NCI-H510A (cell line): ENCODE measurements at regions not wholly inside any gene's neighbourhood (a gene's known extent, or its start where the extent isn't known, plus 50 kb on each side); places are given as distances from the start of the nearest gene placed in this dataset.
"Not testable (repeated sequence)": the region's sequence is repeated elsewhere in the genome, so short reads cannot be mapped to it uniquely, and the experiment has no call there.

Source experiments
- DNase-seq: peaks from one replicate; lab custom pipeline; 2025; lab: John Stamatoyannopoulos, UW

- no peak for DNase-seq
Measured at GRCh38 chr5:52605317-52606313, 182.1 kb upstream of the ITGA1 start.

DNA sequence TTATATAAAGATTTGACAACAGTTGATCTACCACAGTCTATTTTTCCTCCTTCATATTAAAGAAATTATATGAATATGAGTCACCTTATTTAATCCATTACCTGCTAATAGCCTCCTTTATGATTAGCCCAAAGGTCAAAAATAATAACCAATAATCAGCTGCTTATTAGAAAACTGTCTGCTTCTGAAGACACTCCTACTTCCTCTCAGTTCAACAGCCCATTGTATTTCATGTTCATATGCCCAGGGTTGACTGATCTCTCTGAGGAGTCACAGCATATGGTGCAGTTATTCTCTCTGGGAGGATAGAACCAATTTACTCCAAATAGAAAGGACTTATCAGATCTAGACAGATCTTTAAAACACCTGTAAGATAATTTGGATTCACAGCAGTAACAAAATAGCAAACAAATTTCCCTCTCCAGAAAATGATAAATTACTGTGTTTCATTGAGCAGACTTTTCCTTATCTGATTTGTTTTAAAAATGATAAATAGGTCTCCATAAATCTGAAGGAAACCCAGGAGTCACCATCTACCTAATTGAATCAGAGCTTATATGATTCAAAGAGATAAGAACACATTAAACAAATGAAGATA is 180.4 kb upstream of the ITGA1 start:
- no peak for DNase-seq

- no peak for DNase-seq
Measured at GRCh38 chr5:52620315-52620714, 167.4 kb upstream of the ITGA1 start.

GRCh38 chr5:52623291-52623690 is 164.4 kb upstream of the ITGA1 start:
- DNase-seq, result no peak

DNA sequence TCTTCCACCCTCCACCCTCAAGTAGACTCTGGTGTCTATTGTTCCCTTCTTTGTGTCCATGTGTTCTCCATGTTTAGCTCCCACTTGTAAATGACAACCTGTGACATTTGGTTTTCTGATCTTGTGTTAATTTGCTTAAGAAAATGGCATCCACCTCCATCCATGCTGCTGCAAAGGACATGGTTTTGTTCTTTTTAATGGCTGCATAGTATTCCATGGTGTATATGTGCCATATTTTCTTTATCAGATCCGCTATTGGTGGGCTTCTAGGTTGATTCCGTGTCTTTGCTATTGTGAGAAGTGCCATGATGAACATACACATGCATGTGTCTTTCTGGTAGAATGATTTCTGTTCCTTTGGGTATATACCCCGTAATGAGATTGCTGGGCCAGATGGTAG is 163.4 kb upstream of the ITGA1 start:
- no peak for DNase-seq

DNA sequence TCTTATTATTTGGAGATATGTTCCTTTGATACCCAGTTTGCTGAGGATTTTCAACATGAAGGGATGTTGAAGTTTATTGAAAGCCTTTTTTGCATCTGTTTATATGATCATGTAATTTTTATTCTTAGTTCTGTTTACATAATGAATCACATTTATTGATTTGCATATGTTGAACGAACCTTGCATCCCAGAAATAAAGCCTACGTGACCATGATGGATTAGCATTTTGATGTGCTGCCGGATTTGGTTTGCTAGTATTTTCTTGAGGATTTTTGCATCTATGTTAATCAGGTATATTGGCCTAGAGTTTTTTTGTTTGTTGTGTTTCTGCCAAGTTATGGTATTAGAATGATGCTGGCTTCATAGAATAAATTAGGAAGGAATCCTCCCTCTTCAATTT is 161.4 kb upstream of the ITGA1 start:
- DNase-seq, result no peak

DNA sequence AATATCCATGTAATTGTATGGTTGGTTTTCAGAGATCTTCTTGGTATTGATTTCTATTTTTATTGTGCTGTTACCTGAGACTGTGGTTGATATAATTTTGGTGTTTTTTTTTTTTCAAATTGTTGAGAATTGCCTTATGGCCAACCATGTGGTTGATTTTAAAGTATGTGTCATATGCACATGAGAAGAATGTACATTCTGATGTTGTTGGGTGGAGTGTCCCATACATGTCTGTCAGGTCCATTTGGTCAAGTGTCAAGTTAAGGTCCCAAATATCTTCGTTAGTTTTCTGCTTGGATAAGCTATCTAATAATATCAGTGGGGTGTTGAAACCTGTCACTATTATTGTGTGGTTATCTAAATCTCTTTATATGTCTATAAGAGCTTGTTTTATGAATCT is 160.0 kb upstream of the ITGA1 start:
- no peak for DNase-seq

GRCh38 chr5:52632281-52632680 is 155.4 kb upstream of the ITGA1 start:
- no peak for DNase-seq

DNA sequence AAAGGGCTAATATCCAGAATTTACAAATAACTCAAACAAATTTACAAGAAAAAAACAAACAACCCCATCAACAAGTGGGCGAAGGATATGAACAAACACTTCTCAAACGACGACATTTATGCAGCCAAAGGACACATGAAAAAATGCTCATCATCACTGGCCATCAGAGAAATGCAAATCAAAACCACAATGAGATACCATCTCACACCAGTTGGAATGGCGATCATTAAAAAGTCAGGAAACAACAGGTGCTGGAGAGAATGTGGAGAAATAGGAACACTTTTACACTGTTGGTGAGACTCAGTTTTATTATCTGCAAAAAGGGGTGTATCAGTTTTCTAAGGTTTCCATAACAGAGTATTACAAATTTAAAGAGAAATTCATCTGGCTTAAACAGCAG is 153.5 kb upstream of the ITGA1 start:
- DNase-seq, result not testable (repeated sequence)

GRCh38 chr5:52638732-52639131 is 149.0 kb upstream of the ITGA1 start:
- no peak for DNase-seq

- DNase-seq, result no peak
Measured at GRCh38 chr5:52648726-52649125, 139.0 kb upstream of the ITGA1 start.

DNA sequence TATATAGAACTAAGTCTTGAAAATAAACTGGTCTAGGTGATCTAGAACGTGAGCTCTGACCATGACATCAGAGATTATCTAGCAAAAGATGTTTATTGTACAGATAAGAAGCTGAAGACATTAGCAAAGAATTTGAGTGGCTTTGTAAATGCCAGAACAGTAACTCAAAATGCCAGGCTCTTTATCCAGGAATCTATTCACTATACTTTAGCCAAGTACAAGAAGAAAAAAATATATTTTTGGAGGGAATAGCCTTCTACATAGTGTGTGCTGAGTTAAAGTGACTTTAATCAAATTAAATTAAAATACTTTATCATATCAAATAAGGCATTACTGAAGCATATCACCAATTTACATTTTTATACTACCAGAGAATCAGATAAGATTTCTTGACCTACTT is 132.6 kb upstream of the ITGA1 start:
- no peak for DNase-seq

DNA sequence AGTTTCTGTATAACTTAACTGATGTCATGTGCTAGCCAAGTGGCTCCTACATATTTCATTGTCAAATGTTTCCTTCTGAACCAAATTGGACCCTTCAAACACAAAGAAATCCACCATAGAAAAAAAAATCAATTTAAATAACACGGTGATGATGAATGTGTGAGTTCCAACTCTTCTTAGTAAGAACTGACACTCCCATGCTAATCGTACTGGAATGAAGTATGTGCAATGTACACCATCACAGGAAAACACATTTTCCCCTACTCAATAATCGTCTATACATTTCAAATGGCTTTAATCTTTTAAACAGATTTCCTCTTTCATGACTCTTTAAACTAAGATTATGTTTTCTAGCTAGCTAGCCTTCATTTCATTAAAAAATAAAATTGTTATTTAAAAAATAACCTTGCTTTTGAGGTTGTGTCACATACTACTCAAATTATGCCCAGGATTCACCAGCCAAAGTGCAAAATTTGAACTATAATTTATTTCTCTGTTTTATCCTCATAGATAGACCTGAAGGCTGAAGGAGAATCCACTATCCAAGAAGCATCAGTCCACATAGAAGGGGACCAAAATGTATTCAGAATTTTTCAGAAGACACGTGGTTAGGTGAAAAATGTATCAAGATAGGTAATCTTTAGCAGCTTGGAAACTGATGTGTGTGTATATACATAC is 131.0 kb upstream of the ITGA1 start:
- DNase-seq, result no peak

DNA sequence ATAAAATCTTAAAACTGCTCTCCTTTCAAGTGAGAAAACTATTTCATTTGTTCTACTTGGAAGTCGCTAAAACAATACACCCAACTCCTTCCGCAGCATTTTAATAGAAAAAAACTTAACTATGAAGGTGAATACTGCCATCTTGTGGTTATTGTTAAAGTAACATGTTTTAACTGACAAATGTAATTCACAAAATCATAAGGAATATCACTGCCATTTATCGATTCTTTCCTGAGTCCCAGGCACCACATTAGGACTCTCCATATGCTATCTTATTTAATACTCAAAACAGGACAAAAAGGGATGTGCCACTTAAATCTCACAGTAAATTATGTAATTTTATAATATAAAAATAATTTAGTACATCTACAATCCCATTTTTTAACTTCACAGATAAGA is 130.5 kb upstream of the ITGA1 start:
- no peak for DNase-seq

DNA sequence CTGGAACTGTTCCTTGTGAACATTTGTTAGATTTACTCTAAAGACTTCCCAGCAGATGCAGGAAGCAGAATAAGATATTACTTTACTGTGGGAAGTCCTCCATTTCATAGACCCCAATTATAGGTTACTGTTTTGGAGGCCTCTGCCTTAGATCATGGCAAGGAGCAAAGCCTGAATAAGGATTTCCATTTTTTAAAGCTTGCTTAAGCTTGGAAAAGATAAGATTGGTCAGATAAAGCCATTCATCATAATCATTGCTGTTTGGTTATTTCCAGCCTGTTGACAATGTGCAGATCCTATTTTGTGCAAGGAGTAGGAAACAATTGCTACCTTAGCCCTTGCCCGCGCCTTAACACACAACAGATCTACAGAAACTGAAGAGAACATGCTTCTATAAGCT is 129.5 kb upstream of the ITGA1 start:
- DNase-seq, result no peak

GRCh38 chr5:52660621-52661020 is 127.1 kb upstream of the ITGA1 start:
- no peak for DNase-seq

- DNase-seq, result no peak
Measured at GRCh38 chr5:52661903-52662595, 125.7 kb upstream of the ITGA1 start.

GRCh38 chr5:52665559-52665958 is 122.2 kb upstream of the ITGA1 start:
- DNase-seq, result no peak

- DNase-seq, result no peak
Measured at GRCh38 chr5:52668139-52668538, 119.6 kb upstream of the ITGA1 start.

GRCh38 chr5:52668544-52669185 is 119.1 kb upstream of the ITGA1 start:
- no peak for DNase-seq

DNA sequence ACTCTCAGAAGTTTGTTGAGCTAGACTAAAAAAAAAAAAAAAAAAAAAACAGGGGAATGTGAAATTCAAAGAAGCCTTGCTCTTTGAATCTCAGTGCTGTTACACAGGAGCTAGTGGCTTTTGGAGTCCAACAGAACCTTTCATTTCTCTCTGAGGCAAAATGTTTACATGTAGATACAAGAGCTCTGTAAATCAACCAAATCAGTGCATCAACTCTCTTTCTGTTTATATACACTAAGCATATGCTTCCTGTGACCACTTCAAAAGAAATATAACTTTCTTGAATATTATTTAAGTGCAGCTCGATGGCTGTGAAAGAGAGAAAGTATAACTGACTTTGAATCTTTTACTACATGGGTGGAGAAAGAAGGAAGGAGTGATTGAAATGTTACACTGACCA is 115.3 kb upstream of the ITGA1 start:
- no peak for DNase-seq

- DNase-seq, result no peak
Measured at GRCh38 chr5:52673495-52673894, 114.2 kb upstream of the ITGA1 start.
